Vagina (tissue), 2 donors: ENCODE measurements at regions not wholly inside any gene's neighbourhood (a gene's known extent, or its start where the extent isn't known, plus 50 kb on each side); places are given as distances from the start of the nearest gene placed in this dataset.

Experiments
- POLR2A ChIP-seq, 2 donors: fragments of 450-650 bp; IDR thresholded peaks; one replicate each; pipeline ENCODE4 v1.6.1; 2017; ENCODE audit warnings: antibody characterized with exemption in 2 of 2, mild to moderate bottlenecking in 2 of 2, moderate library complexity in 2 of 2
- POLR2AphosphoS5 ChIP-seq, 2 donors: sonication (generic); formaldehyde crosslinking; IDR thresholded peaks; one replicate each; pipeline ENCODE4 v1.9.0; 2017; ENCODE audit warnings: antibody characterized with exemption in 2 of 2, mild to moderate bottlenecking in 2 of 2, low read depth in 1 of 2; ENCODE audit not compliant: insufficient read depth in 1 of 2
- TF ChIP-seq, protein P1 (sequence below), 3 experiments: fragments of 450-650 bp in 2 of 3; fragments of 200-600 bp in 1 of 3; sonication (generic) in 1 of 3; IDR thresholded peaks; one replicate each; pipeline ENCODE4 v1.5.1; 2017 to 2019; ENCODE audit warnings: antibody characterized with exemption in 3 of 3, mild to moderate bottlenecking in 2 of 3, moderate library complexity in 2 of 3

- TF ChIP-seq, protein P1, sequence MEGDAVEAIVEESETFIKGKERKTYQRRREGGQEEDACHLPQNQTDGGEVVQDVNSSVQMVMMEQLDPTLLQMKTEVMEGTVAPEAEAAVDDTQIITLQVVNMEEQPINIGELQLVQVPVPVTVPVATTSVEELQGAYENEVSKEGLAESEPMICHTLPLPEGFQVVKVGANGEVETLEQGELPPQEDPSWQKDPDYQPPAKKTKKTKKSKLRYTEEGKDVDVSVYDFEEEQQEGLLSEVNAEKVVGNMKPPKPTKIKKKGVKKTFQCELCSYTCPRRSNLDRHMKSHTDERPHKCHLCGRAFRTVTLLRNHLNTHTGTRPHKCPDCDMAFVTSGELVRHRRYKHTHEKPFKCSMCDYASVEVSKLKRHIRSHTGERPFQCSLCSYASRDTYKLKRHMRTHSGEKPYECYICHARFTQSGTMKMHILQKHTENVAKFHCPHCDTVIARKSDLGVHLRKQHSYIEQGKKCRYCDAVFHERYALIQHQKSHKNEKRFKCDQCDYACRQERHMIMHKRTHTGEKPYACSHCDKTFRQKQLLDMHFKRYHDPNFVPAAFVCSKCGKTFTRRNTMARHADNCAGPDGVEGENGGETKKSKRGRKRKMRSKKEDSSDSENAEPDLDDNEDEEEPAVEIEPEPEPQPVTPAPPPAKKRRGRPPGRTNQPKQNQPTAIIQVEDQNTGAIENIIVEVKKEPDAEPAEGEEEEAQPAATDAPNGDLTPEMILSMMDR (IDR thresholded peaks at IDR 0.05), result no peak
- TF ChIP-seq POLR2AphosphoS5 (IDR thresholded peaks at IDR 0.05; ENCODE audit: insufficient read depth in 1 of 2, low read depth in 1 of 2), result no peak
- no peak for TF ChIP-seq POLR2A (IDR thresholded peaks at IDR 0.05)
Measured at GRCh38 chr1:221919743-221920142, 177.9 kb upstream of the DUSP10 start.
